ENCODE measurements at regions not wholly inside any gene's neighbourhood (a gene's known extent, or its start where the extent isn't known, plus 50 kb on each side); places are given as distances from the start of the nearest gene placed in this dataset.

DNA sequence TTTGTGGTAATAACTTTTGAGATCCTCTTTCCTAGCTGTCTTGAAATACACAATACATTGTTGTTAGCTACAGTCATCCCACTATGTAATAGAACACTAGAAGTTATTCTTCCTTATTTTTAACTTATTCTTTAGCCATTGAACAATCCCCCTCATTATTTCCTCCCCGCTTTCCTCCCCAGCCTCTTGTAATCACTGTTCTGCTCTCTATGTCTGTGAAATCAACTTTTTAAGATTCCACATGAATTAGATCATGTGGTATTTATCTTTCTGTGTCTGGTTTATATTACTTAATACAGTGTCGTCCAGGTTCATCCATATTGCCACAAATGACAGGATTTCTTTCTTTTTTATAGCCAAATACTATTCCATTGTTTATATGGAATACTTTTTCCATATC lies 72.9 kb downstream of the SLC10A2 start:
- DNase-seq: no peak

DNA sequence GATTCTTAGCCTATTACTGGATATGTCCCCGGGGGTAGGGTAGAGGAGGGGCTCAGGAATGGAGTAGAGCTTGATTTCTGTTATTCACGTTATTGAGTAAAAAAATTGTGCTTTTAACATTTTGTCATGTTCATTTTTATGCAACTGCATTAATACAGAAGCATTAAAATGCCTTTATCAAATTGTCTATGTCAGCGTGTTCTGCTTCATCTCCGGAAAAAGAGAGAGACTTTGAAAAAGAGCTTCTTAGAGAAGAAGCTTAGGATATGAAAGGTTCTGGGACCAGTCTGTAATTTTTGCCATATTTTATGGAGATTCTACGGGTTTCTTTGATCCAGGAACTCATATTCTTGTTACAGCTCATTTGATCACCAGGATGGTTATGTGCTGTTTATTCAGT lies 82.0 kb downstream of the SLC10A2 start:
- DNase-seq: no peak

- DNase-seq: no peak
These were observed 82.7 kb downstream of the SLC10A2 start for GRCh38 chr13:102983496-102983895.

GRCh38 chr13:102980331-102980982 lies 85.8 kb downstream of the SLC10A2 start:
- DNase-seq: no peak

DNA sequence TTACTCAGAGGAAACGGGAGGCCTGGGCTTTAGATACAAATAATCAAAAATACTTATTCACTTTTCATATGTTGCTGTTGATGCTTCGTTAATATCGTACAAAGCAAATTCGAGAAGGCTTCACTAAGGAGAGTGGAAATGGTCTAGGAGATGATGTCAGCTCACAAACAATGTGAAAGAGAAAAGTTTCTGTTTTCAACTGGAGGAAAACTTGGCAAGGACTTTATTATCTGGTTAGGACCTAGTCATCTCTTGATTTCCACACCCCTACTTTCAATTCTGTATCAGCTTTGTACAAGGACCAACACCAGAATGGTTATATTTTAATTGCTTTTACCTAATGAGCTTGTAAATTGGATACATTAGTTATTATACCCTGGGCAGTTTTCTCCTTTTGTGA lies 88.0 kb downstream of the SLC10A2 start:
- DNase-seq: no peak

- no peak for DNase-seq
These were observed 88.7 kb downstream of the SLC10A2 start for GRCh38 chr13:102977471-102977870.

GRCh38 chr13:102974317-102975087 lies 91.7 kb downstream of the SLC10A2 start:
- DNase-seq: no peak

- DNase-seq: no peak
These were observed 94.0 kb downstream of the SLC10A2 start for GRCh38 chr13:102972191-102972590.

DNA sequence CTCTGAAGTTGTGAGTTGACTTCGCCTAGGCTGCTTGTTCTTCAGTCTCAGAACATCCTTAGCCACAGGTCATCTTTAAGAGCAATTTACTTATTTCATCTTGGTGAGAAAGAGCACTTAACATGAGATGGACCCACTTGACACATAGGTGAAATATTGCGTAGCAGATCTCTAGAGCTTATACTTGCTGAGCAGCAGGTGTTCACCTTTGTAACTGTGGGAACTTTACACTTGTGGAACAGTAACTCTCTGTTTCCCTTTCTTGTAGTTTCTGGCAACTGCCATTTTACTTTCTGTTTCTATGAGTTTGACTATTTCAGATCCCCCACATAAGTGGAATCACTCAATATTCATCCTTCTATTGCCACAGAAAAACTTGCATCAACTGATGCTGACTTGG lies 95.7 kb downstream of the SLC10A2 start:
- DNase-seq: no peak

- DNase-seq: no peak
These were observed 97.5 kb downstream of the SLC10A2 start for GRCh38 chr13:102968572-102969228.

DNA sequence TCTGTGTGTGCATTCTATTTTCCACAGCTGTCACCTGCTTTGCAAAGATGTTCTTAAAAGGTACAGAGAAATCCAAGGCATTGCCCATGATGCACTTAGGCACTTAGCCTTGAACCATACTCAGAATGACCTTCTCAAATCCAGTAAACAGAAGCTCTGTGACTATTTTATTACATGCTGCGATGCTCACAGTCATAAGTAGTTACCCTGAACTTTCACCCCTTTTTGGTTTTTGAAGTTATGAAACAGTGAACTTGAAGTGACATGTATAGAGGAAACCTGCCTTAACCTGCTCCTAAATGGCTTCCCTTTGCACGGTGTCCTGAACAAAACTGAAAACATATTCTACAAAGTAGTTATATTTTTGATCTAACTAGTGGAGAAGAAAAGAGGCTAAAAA lies 100.4 kb downstream of the SLC10A2 start:
- no peak for DNase-seq

- no peak for DNase-seq
These were observed 103.8 kb downstream of the SLC10A2 start for GRCh38 chr13:102962430-102962829.

DNA sequence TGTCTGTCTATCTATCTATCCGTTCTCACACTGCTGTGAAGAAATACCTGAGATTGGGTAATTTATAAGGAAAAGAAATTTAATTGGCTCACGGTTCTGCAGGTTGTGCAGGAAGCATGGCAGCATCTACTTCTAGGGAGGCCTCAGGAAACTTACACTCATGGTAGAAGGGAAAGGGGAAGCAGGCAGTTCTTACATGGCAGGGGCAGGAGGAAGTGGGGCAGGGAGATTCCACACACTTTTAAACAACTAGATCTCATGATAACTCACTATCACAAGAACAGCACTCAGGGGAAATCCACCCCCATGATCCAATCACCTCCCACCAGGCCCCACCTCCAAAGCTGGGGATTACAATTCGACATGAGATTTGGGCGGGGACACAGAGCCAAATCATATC lies 105.3 kb downstream of the SLC10A2 start:
- DNase-seq: no peak

DNA sequence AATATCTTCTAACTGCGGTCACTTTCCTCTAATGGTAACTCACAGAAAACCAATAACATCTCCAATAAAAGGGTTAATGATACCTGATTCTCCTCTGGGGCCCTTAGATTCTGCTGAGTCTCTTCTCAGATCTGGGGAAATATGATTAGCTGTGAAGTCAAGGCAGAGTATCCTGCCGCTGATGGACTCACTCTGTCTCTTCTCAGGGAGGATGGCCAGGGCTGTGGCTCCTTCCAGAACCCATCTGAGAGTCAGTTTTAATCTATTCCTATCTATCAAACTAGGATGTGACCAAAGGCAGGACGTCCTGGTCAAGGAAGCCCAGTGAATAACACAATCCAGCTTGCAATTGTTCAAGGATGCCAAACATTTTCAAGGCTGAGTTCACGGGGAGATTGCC lies 109.8 kb downstream of the SLC10A2 start:
- DNase-seq: no peak

DNA sequence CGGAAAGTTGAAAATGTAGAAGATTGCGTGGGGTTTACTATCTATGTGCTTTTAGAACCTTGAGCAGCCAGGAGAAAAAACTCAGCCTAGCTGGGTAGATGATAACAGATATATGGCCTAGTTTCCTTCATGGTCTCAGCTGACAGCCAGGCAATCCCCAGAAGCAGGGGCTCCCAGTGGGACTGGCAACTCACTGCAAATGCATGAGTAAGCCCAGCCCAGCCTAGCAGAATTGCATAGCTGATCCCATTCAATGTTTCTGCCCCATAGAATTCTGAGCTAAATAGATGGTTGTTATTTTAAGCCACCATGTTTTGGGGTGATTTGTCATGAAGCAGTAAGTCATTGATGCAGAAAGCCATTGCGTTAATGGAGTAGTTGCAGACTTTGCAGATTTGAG lies 108.5 kb downstream of the ERCC5 start:
- DNase-seq: no peak

DNA sequence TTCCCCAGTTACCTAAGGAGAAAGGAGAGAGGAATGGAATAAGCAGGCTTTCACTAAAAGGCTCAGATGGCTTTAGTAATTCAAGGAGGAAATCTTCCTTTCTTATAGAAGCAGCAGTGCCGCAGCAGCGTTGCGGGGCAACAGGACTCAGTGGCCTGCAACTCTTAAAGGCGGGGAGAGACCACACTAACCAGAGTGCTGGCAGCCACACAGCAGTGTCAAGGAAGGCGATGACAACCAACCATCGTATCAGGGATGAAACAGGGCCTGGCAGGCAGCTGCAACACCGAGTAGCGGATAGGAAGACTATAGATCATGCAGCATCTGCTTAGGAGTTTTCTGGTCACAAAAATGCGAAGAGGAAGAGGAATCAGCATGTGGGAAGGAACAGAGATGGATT lies 106.0 kb downstream of the ERCC5 start:
- no peak for DNase-seq

DNA sequence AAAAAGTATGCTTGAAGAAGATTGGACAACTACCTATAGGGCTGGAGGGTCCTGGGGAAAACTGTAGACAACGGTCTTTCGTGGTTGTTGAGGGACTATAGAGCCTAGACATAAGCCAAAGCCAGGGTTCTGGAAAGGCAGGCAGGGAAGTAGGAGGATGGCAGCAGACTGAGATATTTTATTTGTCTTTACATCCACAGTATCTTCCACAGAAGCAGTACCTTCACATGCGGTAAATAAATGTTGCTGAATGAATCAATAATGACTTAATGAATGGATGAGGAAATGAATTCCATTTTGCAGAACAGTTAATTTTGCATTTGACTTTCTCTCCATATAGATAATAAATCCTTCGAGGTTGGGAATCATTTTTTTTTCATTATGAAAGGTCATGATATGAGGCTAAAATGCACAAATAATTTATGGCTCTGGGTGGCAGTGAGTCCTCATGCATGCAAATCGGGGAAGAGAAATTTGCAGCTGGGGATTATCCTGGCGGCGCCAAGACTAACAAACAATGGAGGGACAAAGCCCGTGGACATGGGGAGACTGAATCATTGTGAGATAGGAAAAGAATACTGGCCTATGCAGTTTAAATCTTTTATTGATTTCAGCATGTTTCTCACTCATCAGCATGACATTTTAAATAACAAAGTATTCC lies 102.0 kb downstream of the ERCC5 start:
- peak; percentile 69 for DNase-seq

DNA sequence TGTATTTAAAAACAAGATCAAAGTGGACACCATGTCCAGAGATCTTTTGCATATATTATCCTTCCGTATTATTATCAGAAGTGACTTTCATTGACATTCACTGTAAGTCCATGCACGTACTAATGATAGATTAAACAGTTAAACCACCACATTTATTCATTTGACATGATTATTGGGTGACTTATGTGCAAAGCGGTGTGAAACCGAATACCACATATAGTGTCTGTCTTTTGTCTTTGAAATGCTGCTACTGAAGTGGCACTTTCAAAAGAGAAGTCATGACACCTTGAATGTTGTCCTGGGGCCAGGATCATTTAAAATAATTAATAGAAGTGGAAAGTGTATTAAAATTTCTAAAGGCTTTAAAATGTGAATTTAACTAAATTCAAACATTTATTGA lies 100.1 kb downstream of the ERCC5 start:
- DNase-seq: no peak

GRCh38 chr13:102945324-102945815 lies 99.5 kb downstream of the ERCC5 start:
- DNase-seq: no peak

GRCh38 chr13:102944821-102945220 lies 99.0 kb downstream of the ERCC5 start:
- no peak for DNase-seq

- DNase-seq: no peak
These were observed 94.9 kb downstream of the ERCC5 start for GRCh38 chr13:102940770-102941169.

DNA sequence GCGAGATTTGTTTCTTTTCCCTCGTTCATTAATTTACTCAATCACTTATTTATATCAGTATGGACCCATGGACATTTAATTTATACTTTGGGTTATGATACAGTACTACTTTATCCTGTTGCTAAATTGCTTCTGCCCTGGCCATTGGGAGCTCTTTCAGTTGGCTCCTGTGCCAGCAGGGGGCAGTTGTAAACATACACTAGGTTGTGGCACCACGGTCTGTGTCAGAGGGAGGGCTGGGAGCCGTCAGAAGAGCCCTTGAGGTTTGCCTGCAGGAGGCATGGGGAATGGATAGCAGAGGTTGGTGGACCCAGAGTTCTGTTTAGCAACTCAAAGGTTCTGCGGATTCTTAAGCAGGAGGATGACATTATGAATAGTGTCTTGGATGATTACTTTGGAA lies 94.3 kb downstream of the ERCC5 start:
- peak; percentile 30 for DNase-seq

- DNase-seq: no peak
These were observed 90.1 kb downstream of the ERCC5 start for GRCh38 chr13:102935896-102936321.
